ENCODE measurements at regions not wholly inside any gene's neighbourhood (a gene's known extent, or its start where the extent isn't known, plus 50 kb on each side); places are given as distances from the start of the nearest gene placed in this dataset.

- H3K27ac ChIP-seq = no peak overlapping the region
- no peaks in the 10 kb centered on the region for H3K9me3 ChIP-seq
- no peak for DNase-seq
- no peak overlapping the region for H3K4me3 ChIP-seq
- H3K4me1 ChIP-seq = no peaks in the 10 kb centered on the region
- no peaks in the 10 kb centered on the region for H3K27me3 ChIP-seq
- WGBS, 2 donors = 72 to 81% methylated on average over 5 to 7 of the region's 13 CpGs
- H3K36me3 ChIP-seq = no peaks in the 10 kb centered on the region
- intact Hi-C loops (cut with DNase I) = no loop called here
- TF ChIP-seq CTCF (IDR thresholded peaks at IDR 0.05) = no peak
- no peak for TF ChIP-seq POLR2A (IDR thresholded peaks at IDR 0.05)
Measured at GRCh38 chr13:106906426-106906996, 338.6 kb upstream of the ARGLU1 start.

DNA sequence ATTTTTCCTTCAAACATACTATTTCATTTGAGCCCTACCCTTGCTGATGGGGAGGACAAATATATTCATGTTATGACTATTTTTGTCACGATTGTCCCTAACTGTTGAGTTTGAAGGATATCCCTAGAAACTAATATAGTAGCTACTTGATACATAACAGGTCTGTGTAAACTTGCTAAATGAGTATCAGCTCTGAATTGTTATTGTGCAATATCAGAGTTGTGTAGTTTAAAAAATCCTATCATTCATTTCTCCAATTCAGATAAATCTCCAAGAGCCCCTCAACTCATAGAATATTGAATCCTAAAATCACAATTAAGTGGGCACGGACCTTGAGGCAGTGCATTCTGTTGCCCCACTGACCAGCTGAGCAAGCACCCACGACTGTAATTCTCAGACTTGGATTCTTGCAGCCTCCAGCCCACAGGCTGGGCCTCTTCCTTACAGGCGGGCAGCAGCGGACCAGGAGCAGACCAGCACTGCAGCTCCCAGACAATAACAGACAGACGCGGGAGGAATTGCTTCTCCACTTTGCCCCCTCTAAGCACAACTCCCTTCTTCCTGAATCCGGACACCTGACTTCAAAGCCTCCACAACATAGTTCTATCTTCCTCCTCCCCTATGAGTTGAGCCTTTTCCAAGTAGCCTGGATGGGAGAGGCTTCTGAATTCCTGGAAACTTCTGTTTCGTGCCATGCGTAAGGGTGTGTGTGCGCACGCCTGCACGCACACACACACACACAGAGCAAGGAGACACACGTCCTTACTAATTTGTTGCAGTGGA, 337.6 kb upstream of the ARGLU1 start:
- no peaks in the 10 kb centered on the region for H3K9me3 ChIP-seq
- WGBS, 2 donors = 68 to 80% methylated on average over 12 to 13 of the region's 14 CpGs
- no peak for TF ChIP-seq CTCF (IDR thresholded peaks at IDR 0.05)
- TF ChIP-seq POLR2A (IDR thresholded peaks at IDR 0.05) = no peak

GRCh38 chr13:106899442-106899841, 331.5 kb upstream of the ARGLU1 start:
- no peak for DNase-seq
- TF ChIP-seq CTCF (IDR thresholded peaks at IDR 0.05) = no peak
- no peak for TF ChIP-seq POLR2A (IDR thresholded peaks at IDR 0.05)
- Histone ChIP-seq H3K4me1 (no peaks in the 10 kb centered on the region), H3K9me3 (no peaks in the 10 kb centered on the region), H3K36me3 (no peaks in the 10 kb centered on the region), H3K27ac (no peak overlapping the region), H3K27me3 (no peaks in the 10 kb centered on the region), H3K4me3 (no peak overlapping the region)
- intact Hi-C loops (cut with DNase I) = no loop called here

More for the DNA sequence above, 337.6 kb upstream of the ARGLU1 start:
- Histone ChIP-seq H3K4me1 (no peaks in the 10 kb centered on the region), H3K27ac (no peak overlapping the region), H3K27me3 (no peaks in the 10 kb centered on the region), H3K36me3 (no peaks in the 10 kb centered on the region), H3K4me3 (no peak overlapping the region)
- DNase-seq = no peak
- intact Hi-C loops (cut with DNase I) = no loop called here

DNA sequence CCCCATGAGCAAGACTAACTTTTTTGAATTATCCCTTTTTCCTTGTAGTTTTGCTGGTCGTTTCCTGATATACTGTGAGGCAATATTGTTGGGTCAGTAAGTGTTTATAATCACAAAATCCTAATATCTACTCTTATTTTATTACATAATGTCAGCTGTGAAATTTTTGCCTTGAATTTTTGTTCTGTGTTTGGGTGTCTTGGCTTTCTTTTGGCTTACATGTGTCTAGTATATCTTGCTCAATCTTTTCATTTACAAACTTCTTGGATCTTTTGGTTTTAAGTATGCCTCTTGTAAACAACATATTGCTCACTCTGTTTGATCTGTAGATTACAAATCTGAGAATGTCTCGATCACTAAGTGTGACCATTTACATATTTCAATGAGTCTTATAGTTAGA, 330.3 kb upstream of the ARGLU1 start:
- no peaks in the 10 kb centered on the region for H3K4me1 ChIP-seq
- H3K9me3 ChIP-seq = no peaks in the 10 kb centered on the region
- H3K4me3 ChIP-seq = no peak overlapping the region
- intact Hi-C loops (cut with DNase I) = no loop called here
- H3K27ac ChIP-seq = no peak overlapping the region
- no peak for DNase-seq
- no peaks in the 10 kb centered on the region for H3K36me3 ChIP-seq
- WGBS, 2 donors = 42 to 61% methylated on average over 2 of the region's 2 CpGs
- H3K27me3 ChIP-seq = no peaks in the 10 kb centered on the region
- TF ChIP-seq CTCF (IDR thresholded peaks at IDR 0.05) (no peak), POLR2A (IDR thresholded peaks at IDR 0.05) (no peak)

DNA sequence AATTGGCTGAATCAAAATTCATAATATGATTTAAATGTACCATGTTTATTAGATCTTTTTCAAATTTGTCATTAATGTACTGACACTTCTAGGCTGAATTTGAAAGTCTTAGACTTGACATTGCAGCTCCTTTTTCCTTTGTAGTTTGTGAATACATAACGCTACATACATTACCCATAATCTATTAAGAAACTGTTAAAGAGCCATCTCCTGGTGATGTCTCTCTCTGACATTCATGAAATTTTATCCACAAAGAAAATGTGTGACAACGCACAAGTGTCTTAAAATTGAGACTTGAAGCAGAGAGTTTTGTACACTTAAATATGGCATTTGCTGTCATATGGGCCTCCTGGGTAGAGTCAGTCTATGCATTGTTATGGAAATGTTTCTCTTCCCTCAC, 320.2 kb upstream of the ARGLU1 start:
- H3K27me3 ChIP-seq = no peaks in the 10 kb centered on the region
- H3K27ac ChIP-seq = no peak overlapping the region
- TF ChIP-seq POLR2A (IDR thresholded peaks at IDR 0.05) (no peak), CTCF (IDR thresholded peaks at IDR 0.05) (no peak)
- intact Hi-C loops (cut with DNase I) = no loop called here
- no peaks in the 10 kb centered on the region for H3K9me3 ChIP-seq
- no peaks in the 10 kb centered on the region for H3K4me1 ChIP-seq
- WGBS, 2 donors = 86 to 93% methylated on average over 2 of the region's 2 CpGs
- H3K36me3 ChIP-seq = no peaks in the 10 kb centered on the region
- no peak for DNase-seq
- no peak overlapping the region for H3K4me3 ChIP-seq
